DOHH2 (cell line): ENCODE measurements at regions not wholly inside any gene's neighbourhood (a gene's known extent, or its start where the extent isn't known, plus 50 kb on each side); places are given as distances from the start of the nearest gene placed in this dataset.

Experiments
- CTCF ChIP-seq: fragments of 200-600 bp; sonication (generic); IDR thresholded peaks from one replicate; pipeline ENCODE4 v1.5.1; 2014; ENCODE audit warnings: antibody characterized with exemption, mild to moderate bottlenecking, low read depth, low read length; ENCODE audit not compliant: poor library complexity, severe bottlenecking
- EZH2phosphoT487 ChIP-seq: fragments of 200-600 bp; sonication (generic); IDR thresholded peaks from 2 replicates; pipeline ENCODE4 v1.6.1; 2017; ENCODE audit warnings: borderline replicate concordance, mild to moderate bottlenecking, antibody characterized with exemption, low read length, moderate library complexity, mixed read lengths

- no peak for TF ChIP-seq CTCF
- TF ChIP-seq EZH2phosphoT487 = no peak
Measured at GRCh38 chr2:181290182-181290581, 167.0 kb upstream of the ITGA4 start.
